ENCODE measurements at regions not wholly inside any gene's neighbourhood (a gene's known extent, or its start where the extent isn't known, plus 50 kb on each side); places are given as distances from the start of the nearest gene placed in this dataset.
"Not testable (repeated sequence)": the region's sequence is repeated elsewhere in the genome, so short reads cannot be mapped to it uniquely, and the experiment has no call there.

DNA sequence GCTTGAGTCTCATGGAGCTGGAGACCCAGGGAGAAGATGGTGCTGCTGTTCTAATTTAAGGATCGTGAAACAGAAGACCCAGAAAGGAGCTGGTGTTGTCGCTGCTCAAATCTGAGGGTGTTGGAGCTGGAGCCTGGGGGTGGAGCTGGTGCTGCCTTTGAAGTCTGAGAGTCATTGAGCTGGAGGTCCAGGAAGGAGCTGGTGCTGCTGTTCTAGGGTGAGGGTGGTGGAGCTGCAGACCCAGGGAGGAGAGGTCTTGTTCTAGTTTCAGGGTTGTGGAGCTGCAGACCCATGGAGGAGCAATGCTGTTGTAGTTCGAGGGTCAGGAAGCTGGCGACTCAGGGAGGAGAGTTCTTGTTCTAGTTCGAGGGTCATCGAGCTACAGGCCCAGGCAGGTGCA, 84.1 kb upstream of the ZNF479 start:
- no peak for DNase-seq (ENCODE audit: low read depth in 2 of 2)
- no peak for TF ChIP-seq CTCF (IDR thresholded peaks at IDR 0.05; ENCODE audit: low read depth, low read length)
- H3K4me3 ChIP-seq (replicated peaks in 1 of 2; ENCODE audit: low read depth in 2 of 2, low read length in 2 of 2): no peak overlapping the region

GRCh38 chr7:57218196-57218716, 86.0 kb upstream of the ZNF479 start:
- no peak overlapping the region for H3K4me3 ChIP-seq (replicated peaks in 1 of 2; ENCODE audit: low read depth in 2 of 2, low read length in 2 of 2)
- DNase-seq (ENCODE audit: low read depth in 2 of 2): no peak
- no peak for TF ChIP-seq CTCF (IDR thresholded peaks at IDR 0.05; ENCODE audit: low read depth, low read length)

- H3K4me3 ChIP-seq (replicated peaks in 1 of 2; ENCODE audit: low read depth in 2 of 2, low read length in 2 of 2): no peak overlapping the region
- DNase-seq (ENCODE audit: low read depth in 2 of 2): no peak
- no peak for TF ChIP-seq CTCF (IDR thresholded peaks at IDR 0.05; ENCODE audit: low read depth, low read length)
These were observed 88.5 kb upstream of the ZNF479 start for GRCh38 chr7:57220746-57221145.

- DNase-seq (ENCODE audit: low read depth in 2 of 2): no peak
- TF ChIP-seq CTCF (IDR thresholded peaks at IDR 0.05; ENCODE audit: low read depth, low read length): no peak
- H3K4me3 ChIP-seq (replicated peaks in 1 of 2; ENCODE audit: low read depth in 2 of 2, low read length in 2 of 2): no peak overlapping the region
These were observed 93.4 kb upstream of the ZNF479 start for GRCh38 chr7:57225666-57226065.

DNA sequence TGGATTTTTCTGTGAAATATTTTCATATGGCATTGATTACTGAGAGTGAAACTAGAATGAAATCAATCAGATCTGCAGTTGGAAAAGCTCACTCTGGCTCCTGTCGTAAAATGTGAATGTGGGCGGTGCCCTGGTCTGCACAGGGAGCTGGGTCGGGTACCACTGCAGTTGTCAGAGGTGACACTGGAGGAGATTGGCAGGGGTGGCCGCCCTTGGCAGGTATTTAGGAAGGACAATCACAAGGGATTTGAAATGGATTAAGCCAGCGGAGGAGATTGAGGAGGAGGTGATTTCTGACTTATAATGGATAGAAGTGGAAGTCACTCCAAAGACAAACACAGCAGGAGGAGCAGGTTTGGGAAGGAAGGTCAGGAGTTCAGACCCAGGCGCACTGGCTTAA, 109.0 kb upstream of the ZNF479 start:
- DNase-seq (ENCODE audit: low read depth in 2 of 2); H3K4me3 ChIP-seq (replicated peaks in 1 of 2; ENCODE audit: low read depth in 2 of 2, low read length in 2 of 2): not testable (repeated sequence)

DNA sequence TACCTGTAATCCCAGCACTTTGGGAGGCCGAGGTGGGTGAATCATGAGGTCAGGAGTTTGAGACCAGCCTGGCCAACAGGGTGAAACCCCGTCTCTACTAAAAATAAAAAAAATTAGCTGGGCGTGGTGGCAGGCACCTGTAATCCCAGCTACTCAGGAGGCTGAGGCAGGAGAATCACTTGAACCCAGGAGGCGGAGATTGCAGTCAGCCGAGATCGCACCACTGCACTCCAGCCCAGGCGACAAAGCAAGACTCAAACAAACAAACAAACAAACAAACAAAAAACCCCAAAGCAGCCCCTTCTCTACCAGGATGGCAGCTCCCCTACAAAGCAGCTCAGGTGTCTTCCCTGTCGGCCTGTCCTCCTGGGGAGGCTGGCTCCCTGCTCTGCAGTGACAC, 111.3 kb upstream of the ZNF479 start:
- DNase-seq (ENCODE audit: low read depth in 2 of 2); H3K4me3 ChIP-seq (replicated peaks in 1 of 2; ENCODE audit: low read depth in 2 of 2, low read length in 2 of 2): not testable (repeated sequence)

GRCh38 chr7:57244345-57244980, 112.2 kb upstream of the ZNF479 start:
- not testable (repeated sequence) for DNase-seq (ENCODE audit: low read depth in 2 of 2); H3K4me3 ChIP-seq (replicated peaks in 1 of 2; ENCODE audit: low read depth in 2 of 2, low read length in 2 of 2)

DNA sequence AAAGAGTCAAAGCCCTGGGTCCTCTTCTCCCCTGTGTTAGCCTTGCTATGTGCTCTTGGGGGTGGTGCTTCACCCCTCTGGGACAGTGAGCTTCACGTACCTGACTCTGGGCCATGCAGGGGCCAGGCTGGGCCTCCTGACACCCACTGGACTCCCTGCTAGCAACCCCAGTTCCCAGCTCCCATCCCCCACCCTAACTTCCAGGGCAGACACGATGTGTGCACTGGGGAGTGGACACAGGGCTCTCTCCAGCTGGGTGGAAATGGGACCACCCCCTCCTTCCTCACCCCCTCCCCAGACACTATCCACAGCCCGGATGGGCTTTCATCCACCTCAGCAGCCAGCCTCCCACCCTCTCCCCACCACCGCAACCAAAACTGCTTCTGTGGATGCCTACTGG, 113.0 kb upstream of the ZNF479 start:
- no peak for DNase-seq (ENCODE audit: low read depth in 2 of 2)
- no peak for TF ChIP-seq CTCF (IDR thresholded peaks at IDR 0.05; ENCODE audit: low read depth, low read length)
- H3K4me3 ChIP-seq (replicated peaks in 1 of 2; ENCODE audit: low read depth in 2 of 2, low read length in 2 of 2): no peak overlapping the region

Measured in cardiac fibroblast (primary cell).